Lower leg skin (tissue), 3 donors: ENCODE measurements at regions not wholly inside any gene's neighbourhood (a gene's known extent, or its start where the extent isn't known, plus 50 kb on each side); places are given as distances from the start of the nearest gene placed in this dataset.
"Not testable (repeated sequence)": the region's sequence is repeated elsewhere in the genome, so short reads cannot be mapped to it uniquely, and the experiment has no call there.

Experiments used
- CTCF ChIP-seq, 3 donors: fragments of 450-650 bp; IDR thresholded peaks; one replicate each; pipeline ENCODE4 v1.5.1; 2016; ENCODE audit warnings: antibody characterized with exemption in 3 of 3, mild to moderate bottlenecking in 3 of 3, moderate library complexity in 2 of 3
- POLR2A ChIP-seq, 2 donors: fragments of 450-650 bp; IDR thresholded peaks; one replicate each; pipeline ENCODE4 v1.6.1; 2016 to 2017; ENCODE audit warnings: antibody characterized with exemption in 2 of 2, mild to moderate bottlenecking in 1 of 2, moderate library complexity in 1 of 2

GRCh38 chr7:84730864-84731263, 456.0 kb downstream of the SEMA3D start:
- TF ChIP-seq CTCF, POLR2A (IDR thresholded peaks at IDR 0.05): not testable (repeated sequence)
